NCI-H2081 treated with DMSO at 0.1 percent for 48 hours (cell line): ENCODE measurements at regions not wholly inside any gene's neighbourhood (a gene's known extent, or its start where the extent isn't known, plus 50 kb on each side); places are given as distances from the start of the nearest gene placed in this dataset.
"Not testable (repeated sequence)": the region's sequence is repeated elsewhere in the genome, so short reads cannot be mapped to it uniquely, and the experiment has no call there.

ENCODE experiments used
- DNase-seq: peaks from one replicate; lab custom pipeline; 2025; lab: John Stamatoyannopoulos, UW

DNA sequence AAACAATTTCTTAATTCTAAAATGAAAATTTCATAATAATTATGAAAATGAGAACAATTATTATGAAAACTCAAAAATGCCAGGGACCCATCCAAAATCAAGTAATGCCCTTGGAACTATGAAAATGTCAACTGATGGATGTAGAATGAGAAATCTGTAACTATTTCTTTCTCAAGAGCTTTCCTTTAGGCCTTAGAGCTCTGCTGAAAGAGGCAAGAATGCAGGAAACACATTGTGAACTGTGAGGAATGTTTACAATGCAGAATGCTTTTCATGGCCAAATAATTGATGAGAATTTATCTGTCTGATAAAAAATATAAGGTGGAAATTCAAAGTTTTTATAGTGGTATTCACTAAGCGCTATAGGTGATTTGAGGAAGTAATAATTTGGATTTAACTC, 207.1 kb upstream of the PCDH18 start:
- no peak for DNase-seq

GRCh38 chr4:137738375-137738990, 206.2 kb upstream of the PCDH18 start:
- DNase-seq, result no peak

- DNase-seq, result no peak
These were observed 203.3 kb upstream of the PCDH18 start for GRCh38 chr4:137735561-137736104.

GRCh38 chr4:137733174-137734141, 201.2 kb upstream of the PCDH18 start:
- DNase-seq, result not testable (repeated sequence)

GRCh38 chr4:137722910-137723309, 190.6 kb upstream of the PCDH18 start:
- no peak for DNase-seq

DNA sequence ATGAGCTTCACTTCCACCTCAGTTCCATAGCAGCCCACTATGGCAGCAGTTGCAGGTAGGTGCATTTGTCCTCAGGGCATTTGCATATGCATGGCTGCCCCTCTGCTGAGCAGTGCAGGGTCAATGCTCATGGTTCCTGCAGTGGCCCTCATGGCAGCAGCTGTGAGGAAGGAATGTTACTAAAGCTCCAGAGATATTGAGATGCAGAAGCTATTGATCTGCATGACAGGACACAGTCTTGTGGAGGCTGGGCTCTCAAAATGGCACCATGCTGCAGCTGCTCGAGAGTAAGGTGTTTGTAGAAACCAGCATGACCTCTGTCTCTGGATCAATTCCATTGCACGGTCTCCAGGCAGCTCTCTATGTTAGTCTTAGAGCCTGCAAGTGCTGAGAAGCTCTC, 179.2 kb upstream of the PCDH18 start:
- DNase-seq, result no peak

- DNase-seq, result no peak
These were observed 175.3 kb upstream of the PCDH18 start for GRCh38 chr4:137707626-137708025.

DNA sequence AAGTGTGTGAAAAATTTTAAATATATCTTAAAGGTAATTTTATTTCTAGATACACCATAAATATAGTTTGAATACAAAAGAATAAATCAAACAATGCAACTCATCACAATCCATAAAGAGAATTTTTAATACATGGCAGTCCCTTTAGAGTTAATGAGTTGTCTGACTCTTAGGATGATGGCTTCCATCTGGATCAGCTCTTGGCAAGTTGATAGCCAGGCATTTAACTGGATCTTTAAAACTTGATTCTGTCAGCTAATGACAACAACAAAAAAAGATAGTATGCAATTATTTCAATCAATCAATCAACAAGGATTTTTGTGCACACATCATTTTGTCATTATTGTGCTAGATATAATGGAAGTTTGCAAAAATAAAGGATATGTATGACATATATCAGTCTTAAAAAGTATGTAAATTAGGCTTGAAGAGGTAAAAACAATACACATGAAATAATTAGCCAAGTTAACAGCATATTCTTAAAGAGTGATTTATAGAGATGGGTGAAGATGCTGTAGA, 174.9 kb upstream of the PCDH18 start:
- DNase-seq, result no peak

- no peak for DNase-seq
These were observed 173.0 kb upstream of the PCDH18 start for GRCh38 chr4:137705171-137705783.

DNA sequence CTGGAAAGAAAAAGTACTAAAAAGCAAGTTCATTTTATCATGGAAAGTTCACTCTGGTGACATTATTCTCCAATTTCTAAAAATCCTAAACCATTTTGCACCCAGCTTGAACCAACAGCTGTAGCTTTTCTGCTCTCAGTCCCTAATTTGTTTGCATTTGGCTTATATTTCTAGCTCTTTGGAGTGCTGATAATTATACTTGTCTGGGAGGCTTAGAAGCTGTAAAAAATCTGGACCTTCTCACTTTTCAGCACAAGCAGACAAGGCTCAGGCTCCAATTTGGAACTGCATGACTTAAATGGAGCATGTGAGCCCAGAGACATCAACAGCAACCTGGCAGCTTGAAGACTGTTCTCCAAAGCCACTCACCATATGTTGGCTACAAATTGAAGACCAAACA, 170.9 kb upstream of the PCDH18 start:
- DNase-seq, result peak; percentile 58

DNA sequence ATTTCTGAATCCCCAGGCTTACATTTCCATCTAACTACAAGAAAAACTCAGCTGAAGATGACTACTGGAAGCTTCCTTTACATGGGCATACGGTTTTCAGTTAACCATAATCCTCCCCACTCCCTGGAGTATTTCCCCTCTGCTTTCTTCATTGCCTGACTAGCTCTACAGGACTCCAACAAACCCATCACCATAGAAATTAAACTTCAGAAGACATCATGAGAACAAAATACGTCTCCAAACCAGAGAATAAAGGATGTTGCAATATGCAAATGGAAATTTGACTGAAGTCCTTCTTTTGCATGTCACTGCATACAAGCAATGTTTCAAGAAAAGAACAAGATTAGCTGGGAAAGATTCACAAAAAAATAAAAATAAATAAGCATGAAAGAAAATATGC, 170.2 kb upstream of the PCDH18 start:
- DNase-seq, result no peak

DNA sequence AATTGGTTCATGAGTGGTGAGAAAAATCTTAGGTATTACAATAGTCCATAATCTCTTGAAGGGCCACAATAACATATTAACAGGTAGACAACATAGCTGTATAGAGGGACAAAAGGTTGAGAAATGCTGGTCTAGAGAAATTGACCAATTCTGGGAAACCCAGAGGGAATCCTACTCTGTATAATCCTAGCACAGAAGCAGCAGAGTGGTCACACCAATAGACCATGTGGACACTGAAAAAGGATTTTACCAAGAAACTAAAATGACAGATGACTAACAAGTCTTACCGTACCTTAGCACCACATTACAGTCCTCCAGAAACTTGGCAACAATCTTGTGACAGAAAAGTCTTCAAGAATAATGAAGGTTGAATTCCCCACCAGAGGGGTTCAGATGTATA, 169.1 kb upstream of the PCDH18 start:
- no peak for DNase-seq

DNA sequence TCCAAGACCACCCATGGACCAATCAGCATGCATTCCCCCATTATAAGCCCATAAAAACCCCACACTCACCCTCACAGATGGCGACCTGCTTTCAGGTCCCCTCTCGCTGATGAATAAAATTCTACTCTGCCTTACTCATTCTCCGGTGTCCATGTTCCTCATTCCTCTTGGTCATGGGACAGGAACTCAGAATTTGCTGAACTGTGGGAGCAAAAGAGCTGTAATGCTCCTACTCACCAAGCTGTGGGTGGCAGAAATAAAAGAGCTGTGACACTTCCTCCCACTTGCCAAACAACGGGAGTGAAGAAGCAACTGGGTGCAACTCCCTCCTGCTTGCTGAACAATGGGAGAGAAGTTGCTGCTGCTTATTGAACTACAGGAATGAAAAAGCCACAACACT, 168.5 kb upstream of the PCDH18 start:
- DNase-seq, result no peak

- no peak for DNase-seq
These were observed 167.8 kb upstream of the PCDH18 start for GRCh38 chr4:137700072-137700471.

DNA sequence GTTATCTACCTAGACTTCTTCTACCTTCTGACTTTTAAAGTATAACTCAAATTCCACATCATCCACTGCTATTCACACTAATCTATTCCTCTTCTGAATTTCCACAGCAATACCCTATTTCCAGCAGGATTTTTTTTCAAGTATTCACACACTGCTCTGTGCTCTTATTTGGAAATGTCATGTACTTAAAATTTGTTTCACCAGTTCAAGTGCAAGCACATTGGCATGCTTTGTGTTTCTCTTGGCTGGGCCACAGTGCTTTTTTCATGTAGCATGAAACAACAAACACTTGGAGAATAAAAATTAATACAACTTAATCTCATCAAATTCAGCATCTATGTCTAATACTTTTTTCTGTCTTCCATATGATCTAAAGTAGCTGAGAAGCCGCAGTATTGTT, 161.8 kb upstream of the PCDH18 start:
- no peak for DNase-seq

- DNase-seq, result no peak
These were observed 161.3 kb upstream of the PCDH18 start for GRCh38 chr4:137693641-137694040.

DNA sequence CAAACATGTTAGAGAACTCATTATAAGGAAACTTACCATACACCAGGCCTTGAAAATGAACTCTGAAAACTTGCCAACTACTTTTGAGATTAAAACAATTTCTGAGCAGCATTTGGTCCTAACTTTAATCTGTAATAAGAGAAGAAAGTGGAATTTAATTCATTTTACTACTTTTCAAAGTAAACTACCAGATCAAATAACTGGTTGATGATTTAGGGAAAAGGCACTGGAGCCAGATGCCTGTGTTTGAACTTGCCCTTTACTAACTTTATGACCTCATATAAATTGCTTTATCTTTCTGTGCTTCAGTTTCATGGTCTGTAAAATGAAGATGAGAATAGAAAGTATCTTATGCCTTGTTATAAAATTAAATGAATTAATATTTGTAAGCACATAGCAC, 159.9 kb upstream of the PCDH18 start:
- DNase-seq, result no peak

DNA sequence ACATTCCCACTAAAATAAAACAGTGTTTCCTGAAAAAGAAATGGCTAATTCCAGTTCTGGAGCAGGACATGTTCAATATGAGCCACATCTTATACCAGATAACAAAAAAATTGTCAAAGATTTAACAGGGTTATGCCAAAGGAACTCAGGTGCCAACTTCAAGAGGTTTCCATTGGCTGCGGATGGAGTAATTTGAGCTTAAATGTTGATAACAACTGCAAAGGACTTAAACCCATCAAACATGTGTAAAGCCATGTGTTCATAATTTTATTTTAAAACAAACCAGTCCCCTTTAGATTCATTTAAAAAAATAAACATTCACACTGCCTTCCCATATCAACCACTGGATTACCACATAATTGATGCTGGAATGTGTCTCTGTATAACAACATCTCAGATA, 156.4 kb upstream of the PCDH18 start:
- DNase-seq, result no peak

DNA sequence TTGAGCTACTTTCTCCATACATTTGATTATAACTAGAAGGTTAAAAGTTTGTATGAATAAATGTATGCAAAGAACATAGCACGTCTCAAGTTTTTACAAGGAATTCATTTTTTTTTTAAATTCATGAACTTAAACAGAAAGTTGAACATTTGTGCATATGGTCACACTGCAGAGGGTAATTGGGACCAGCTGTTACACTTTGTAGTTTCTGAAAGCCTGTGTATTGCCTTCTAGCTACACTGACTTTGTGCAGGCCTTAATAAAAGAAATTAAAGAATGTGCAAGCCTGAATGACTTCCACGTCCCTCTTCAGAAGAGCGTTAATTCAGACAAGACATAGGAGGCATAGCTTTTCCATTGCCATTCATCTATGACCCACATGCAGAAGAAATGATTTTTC, 153.1 kb upstream of the PCDH18 start:
- no peak for DNase-seq

- no peak for DNase-seq
These were observed 148.8 kb upstream of the PCDH18 start for GRCh38 chr4:137681081-137681480.

DNA sequence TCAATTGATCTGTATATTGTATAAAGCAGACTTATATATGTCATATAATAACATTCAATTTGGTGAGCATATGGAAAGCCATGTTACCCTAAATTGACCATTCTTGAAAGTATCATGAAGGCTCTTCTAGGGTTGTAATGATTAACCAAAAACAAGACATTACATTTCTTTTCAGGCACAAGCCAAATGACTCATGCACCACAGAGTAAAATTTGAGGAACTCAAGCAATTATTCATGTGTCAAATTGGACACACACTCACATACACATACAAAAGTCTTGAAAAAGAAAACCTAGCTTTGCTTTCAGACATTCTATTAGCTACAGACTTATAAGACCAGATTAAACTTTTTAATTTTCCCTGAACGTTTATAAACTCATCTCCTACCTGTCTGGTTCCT, 146.5 kb upstream of the PCDH18 start:
- no peak for DNase-seq

DNA sequence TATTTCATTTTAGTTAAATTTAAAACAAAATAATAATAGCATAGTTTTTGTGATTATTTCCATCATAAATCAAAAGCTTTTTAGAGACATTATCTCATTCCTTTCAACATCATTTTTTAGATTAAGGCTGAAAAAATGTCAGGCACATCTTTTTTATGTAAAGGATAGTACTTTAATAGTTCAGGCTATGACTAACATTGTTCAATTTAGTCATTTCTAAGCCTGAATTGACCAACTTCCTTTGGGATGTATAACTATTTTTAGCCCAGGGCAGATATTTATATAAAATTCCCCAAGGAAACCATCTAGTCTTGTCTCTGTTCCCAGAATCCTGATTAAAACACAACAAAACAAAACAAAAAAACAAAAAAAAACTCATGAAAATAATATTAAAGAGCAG, 145.6 kb upstream of the PCDH18 start:
- DNase-seq, result no peak
